Loucy (cell line): ENCODE measurements at regions not wholly inside any gene's neighbourhood (a gene's known extent, or its start where the extent isn't known, plus 50 kb on each side); places are given as distances from the start of the nearest gene placed in this dataset.

Experiments
- H2AFZ ChIP-seq: fragments of 200-600 bp; sonication (generic); 2 replicates; pipeline ENCODE4 v1.6.0; 2016; ENCODE audit warnings: antibody characterized with exemption, mild to moderate bottlenecking, low read length, moderate library complexity
- H3F3A ChIP-seq: fragments of 200-600 bp; 2 replicates; pipeline ENCODE4 v1.6.0; 2016; ENCODE audit warnings: antibody characterized with exemption, low read depth, mild to moderate bottlenecking
- H3K27me3 ChIP-seq: fragments of 200-600 bp; sonication (generic); 2 replicates; pipeline ENCODE4 v1.6.1; 2014; ENCODE audit warnings: low read length, mild to moderate bottlenecking; ENCODE audit not compliant: insufficient read depth, poor library complexity, severe bottlenecking
- H3K36me3 ChIP-seq: fragments of 200-600 bp; sonication (generic); 2 replicates; pipeline ENCODE4 v1.6.1; 2016; ENCODE audit warnings: low read length; ENCODE audit not compliant: insufficient read depth
- H3K4me1 ChIP-seq: fragments of 200-600 bp; sonication (generic); 2 replicates; pipeline ENCODE4 v1.5.1; 2014; ENCODE audit warnings: low read length, mild to moderate bottlenecking; ENCODE audit not compliant: insufficient read depth, poor library complexity, severe bottlenecking
- H3K4me2 ChIP-seq: fragments of 200-600 bp; sonication (generic); 2 replicates; pipeline ENCODE4 v1.6.0; 2014; ENCODE audit warnings: antibody characterized with exemption, low read length, low read depth, mild to moderate bottlenecking; ENCODE audit not compliant: poor library complexity, severe bottlenecking
- H3K4me3 ChIP-seq: fragments of 200-600 bp; sonication (generic); 2 replicates; pipeline ENCODE4 v1.5.1; 2014; ENCODE audit warnings: low read length, mild to moderate bottlenecking, mixed read lengths; ENCODE audit not compliant: poor library complexity, severe bottlenecking
- H3K79me2 ChIP-seq: fragments of 200-600 bp; sonication (generic); 2 replicates; pipeline ENCODE4 v1.6.1; 2014; ENCODE audit warnings: low read length; ENCODE audit not compliant: insufficient read depth
- H3K9ac ChIP-seq: fragments of 200-600 bp; sonication (generic); 2 replicates; pipeline ENCODE4 v1.6.0; 2014; ENCODE audit warnings: mild to moderate bottlenecking, low read depth, low read length, moderate library complexity; ENCODE audit not compliant: poor library complexity, severe bottlenecking
- H3K9me2 ChIP-seq: fragments of 200-600 bp; sonication (generic); replicated peaks from 2 replicates; pipeline ENCODE4 v1.6.1; 2016; ENCODE audit warnings: low read depth, low read length, mixed read lengths
- H3K9me3 ChIP-seq: fragments of 200-600 bp; sonication (generic); 2 replicates; pipeline ENCODE4 v1.6.1; 2014; ENCODE audit warnings: mild to moderate bottlenecking, antibody characterized with exemption, low read length, low read depth; ENCODE audit not compliant: insufficient read depth
- H4K20me1 ChIP-seq: fragments of 200-600 bp; sonication (generic); 2 replicates; pipeline ENCODE4 v1.6.0; 2014; ENCODE audit warnings: antibody characterized with exemption, low read length, mild to moderate bottlenecking; ENCODE audit not compliant: insufficient read depth, poor library complexity, severe bottlenecking
- EZH2phosphoT487 ChIP-seq: fragments of 200-600 bp; IDR thresholded peaks from 2 replicates; pipeline ENCODE4 v1.6.1; 2018; ENCODE audit warnings: antibody characterized with exemption, mild to moderate bottlenecking, moderate library complexity, borderline replicate concordance
- TF ChIP-seq, protein P1 (sequence below): fragments of 200-600 bp; sonication (generic); conservative IDR thresholded peaks from 2 replicates; pipeline ENCODE4 v1.5.1; 2014; ENCODE audit warnings: mild to moderate bottlenecking, antibody characterized with exemption, low read length

DNA sequence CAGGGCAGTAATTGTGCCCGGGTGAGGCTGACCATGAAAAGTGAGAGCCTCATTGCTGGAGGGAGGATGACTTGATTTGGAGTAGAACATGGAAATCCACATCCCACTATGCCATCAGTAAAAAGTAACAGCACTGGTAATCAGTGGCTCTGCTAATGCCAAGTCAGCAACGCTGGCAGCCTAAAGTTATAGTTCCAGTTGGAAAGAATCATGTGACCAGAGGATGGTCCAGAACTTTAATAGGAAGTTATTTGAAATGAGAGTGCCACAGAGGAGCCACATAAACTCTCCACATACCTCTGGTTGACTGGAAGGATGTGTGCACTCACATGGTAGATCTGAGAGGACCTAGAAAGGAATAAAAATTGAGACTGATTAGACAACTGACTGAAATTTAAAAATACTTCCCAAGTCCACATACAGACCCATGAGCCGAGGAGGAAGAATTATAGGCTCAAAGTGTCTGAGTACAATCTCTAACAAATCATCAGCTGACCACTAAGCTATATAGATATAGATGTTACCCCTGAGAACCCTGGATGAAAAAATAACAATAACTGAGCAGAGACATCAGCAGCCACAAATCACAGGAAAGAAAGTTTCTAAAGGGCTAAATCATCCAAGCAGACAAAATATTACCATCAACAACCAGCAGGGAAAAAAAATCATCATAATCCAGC lies 346.8 kb downstream of the STK39 start:
- Histone ChIP-seq H3K27me3 (no peaks in the 10 kb centered on the region), H3K9me2 (no peaks in the 10 kb centered on the region), H3K79me2 (no peaks in the 10 kb centered on the region), H3K4me3 (no peak overlapping the region), H4K20me1 (no peaks in the 10 kb centered on the region), H3K9me3 (no peaks in the 10 kb centered on the region), H3K4me2 (no peak overlapping the region), H3F3A (no peaks in the 10 kb centered on the region), H3K36me3 (no peaks in the 10 kb centered on the region), H3K4me1 (no peaks in the 10 kb centered on the region), H2AFZ (no peak overlapping the region), H3K9ac (no peak overlapping the region)
- TF ChIP-seq, protein P1, sequence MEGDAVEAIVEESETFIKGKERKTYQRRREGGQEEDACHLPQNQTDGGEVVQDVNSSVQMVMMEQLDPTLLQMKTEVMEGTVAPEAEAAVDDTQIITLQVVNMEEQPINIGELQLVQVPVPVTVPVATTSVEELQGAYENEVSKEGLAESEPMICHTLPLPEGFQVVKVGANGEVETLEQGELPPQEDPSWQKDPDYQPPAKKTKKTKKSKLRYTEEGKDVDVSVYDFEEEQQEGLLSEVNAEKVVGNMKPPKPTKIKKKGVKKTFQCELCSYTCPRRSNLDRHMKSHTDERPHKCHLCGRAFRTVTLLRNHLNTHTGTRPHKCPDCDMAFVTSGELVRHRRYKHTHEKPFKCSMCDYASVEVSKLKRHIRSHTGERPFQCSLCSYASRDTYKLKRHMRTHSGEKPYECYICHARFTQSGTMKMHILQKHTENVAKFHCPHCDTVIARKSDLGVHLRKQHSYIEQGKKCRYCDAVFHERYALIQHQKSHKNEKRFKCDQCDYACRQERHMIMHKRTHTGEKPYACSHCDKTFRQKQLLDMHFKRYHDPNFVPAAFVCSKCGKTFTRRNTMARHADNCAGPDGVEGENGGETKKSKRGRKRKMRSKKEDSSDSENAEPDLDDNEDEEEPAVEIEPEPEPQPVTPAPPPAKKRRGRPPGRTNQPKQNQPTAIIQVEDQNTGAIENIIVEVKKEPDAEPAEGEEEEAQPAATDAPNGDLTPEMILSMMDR, result no peak

DNA sequence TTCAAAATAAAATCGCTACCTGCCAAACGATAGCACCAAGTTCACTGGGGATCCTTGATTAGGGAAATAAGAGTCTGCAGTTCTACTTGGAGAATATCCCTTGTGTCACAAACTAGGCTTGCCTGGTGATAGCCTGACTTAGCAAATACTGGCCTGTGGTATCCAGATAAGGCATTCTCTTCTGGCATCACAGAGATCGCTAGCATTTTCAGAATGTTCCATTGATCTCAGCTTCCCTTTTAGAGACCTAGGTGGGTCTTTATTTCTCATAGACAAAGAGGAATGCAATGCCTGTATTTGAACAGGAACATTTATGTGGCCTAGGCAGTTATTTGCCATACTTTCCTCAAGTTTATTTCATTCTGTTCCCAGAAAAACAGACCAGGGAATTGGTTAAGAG lies 349.1 kb downstream of the STK39 start:
- no peaks in the 10 kb centered on the region for H4K20me1 ChIP-seq
- H3K36me3 ChIP-seq, result no peaks in the 10 kb centered on the region
- TF ChIP-seq, protein P1, result no peak
- TF ChIP-seq EZH2phosphoT487, result no peak
- no peaks in the 10 kb centered on the region for H3K9me3 ChIP-seq
- H3K4me1 ChIP-seq, result no peaks in the 10 kb centered on the region
- no peaks in the 10 kb centered on the region for H3K27me3 ChIP-seq
- H2AFZ ChIP-seq, result no peak overlapping the region
- H3K4me2 ChIP-seq, result no peak overlapping the region
- no peak overlapping the region for H3K4me3 ChIP-seq
- no peaks in the 10 kb centered on the region for H3K79me2 ChIP-seq
- no peak overlapping the region for H3K9ac ChIP-seq
- no peaks in the 10 kb centered on the region for H3K9me2 ChIP-seq
- H3F3A ChIP-seq, result no peaks in the 10 kb centered on the region

DNA sequence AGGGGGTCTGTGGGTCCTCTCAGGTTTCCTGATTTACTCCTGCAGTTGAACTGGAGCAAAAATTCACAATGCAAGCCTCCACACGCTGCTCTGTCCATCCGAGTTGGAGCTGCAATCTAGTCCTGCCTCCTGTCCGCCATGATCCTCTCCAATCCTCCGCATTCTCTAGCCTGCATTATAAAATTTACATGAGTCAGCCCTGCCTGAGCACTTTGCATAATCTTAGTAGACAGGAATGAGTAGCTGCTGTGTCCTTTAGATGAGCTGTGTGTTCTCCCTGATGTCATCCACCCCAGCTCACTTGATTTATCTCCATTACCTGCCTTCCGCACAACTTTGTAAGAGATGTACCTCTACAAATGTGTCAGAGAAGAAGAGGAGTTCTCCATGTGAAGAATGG lies 355.6 kb downstream of the STK39 start:
- Histone ChIP-seq H3K4me1 (no peaks in the 10 kb centered on the region), H3K4me3 (no peak overlapping the region), H3K9me3 (no peaks in the 10 kb centered on the region), H3K36me3 (no peaks in the 10 kb centered on the region), H3K9me2 (no peaks in the 10 kb centered on the region), H3F3A (no peaks in the 10 kb centered on the region), H3K4me2 (no peak overlapping the region), H3K27me3 (no peaks in the 10 kb centered on the region), H3K9ac (no peak overlapping the region), H4K20me1 (no peaks in the 10 kb centered on the region), H2AFZ (no peak overlapping the region), H3K79me2 (no peaks in the 10 kb centered on the region)
- no peak for TF ChIP-seq EZH2phosphoT487
- TF ChIP-seq, protein P1, result no peak
